ENCODE measurements at regions not wholly inside any gene's neighbourhood (a gene's known extent, or its start where the extent isn't known, plus 50 kb on each side); places are given as distances from the start of the nearest gene placed in this dataset.

- H3K27ac ChIP-seq: no peak overlapping the region
- TF ChIP-seq CTCF (IDR thresholded peaks at IDR 0.05): no peak
- no peak for ATAC-seq (ENCODE audit: insufficient number of reproducible peaks, low FRiP score, low read depth)
Observed at GRCh38 chr5:67490543-67491321, 294.1 kb upstream of the CD180 start.

GRCh38 chr5:67488885-67489284 is 292.3 kb upstream of the CD180 start:
- Histone ChIP-seq H3K4me1 (ENCODE audit: control insufficient read depth in 1 of 2, low read depth in 2 of 2) (no peaks in the 10 kb centered on the region), H3K4me3 (no peak overlapping the region), H3K36me3 (no peaks in the 10 kb centered on the region), H3K9me3 (no peaks in the 10 kb centered on the region), H3K27ac (no peak overlapping the region), H3K27me3 (replicated peaks; ENCODE audit: insufficient read depth) (no peaks in the 10 kb centered on the region)
- no peak for ATAC-seq (ENCODE audit: insufficient number of reproducible peaks, low FRiP score, low read depth)
- no peak for DNase-seq (ENCODE audit: low spot score)
- TF ChIP-seq CTCF (IDR thresholded peaks at IDR 0.05): no peak

More at GRCh38 chr5:67490543-67491321, 294.1 kb upstream of the CD180 start:
- no peaks in the 10 kb centered on the region for H3K27me3 ChIP-seq (replicated peaks; ENCODE audit: insufficient read depth)
- H3K4me3 ChIP-seq: no peak overlapping the region
- DNase-seq (ENCODE audit: low spot score): no peak
- H3K36me3 ChIP-seq: no peaks in the 10 kb centered on the region
- H3K9me3 ChIP-seq: no peaks in the 10 kb centered on the region
- H3K4me1 ChIP-seq (ENCODE audit: control insufficient read depth in 1 of 2, low read depth in 2 of 2): peaks cover 0 to 7% of the 10 kb centered on the region in 2 donors

- no peak for ATAC-seq (ENCODE audit: insufficient number of reproducible peaks, low FRiP score, low read depth)
Observed at GRCh38 chr5:67487862-67488261, 291.3 kb upstream of the CD180 start.

GRCh38 chr5:67483453-67484030 is 286.9 kb upstream of the CD180 start:
- H3K4me1 ChIP-seq (ENCODE audit: control insufficient read depth in 1 of 2, low read depth in 2 of 2): no peaks in the 10 kb centered on the region
- no peaks in the 10 kb centered on the region for H3K9me3 ChIP-seq
- H3K27me3 ChIP-seq (replicated peaks; ENCODE audit: insufficient read depth): no peaks in the 10 kb centered on the region
- TF ChIP-seq CTCF (IDR thresholded peaks at IDR 0.05): no peak
- no peak overlapping the region for H3K4me3 ChIP-seq
- ATAC-seq (ENCODE audit: insufficient number of reproducible peaks, low FRiP score, low read depth) (no peak), DNase-seq (ENCODE audit: low spot score) (no peak)
- no peak overlapping the region for H3K27ac ChIP-seq
- H3K36me3 ChIP-seq: no peaks in the 10 kb centered on the region

More at GRCh38 chr5:67487862-67488261, 291.3 kb upstream of the CD180 start:
- no peak overlapping the region for H3K27ac ChIP-seq
- no peak for DNase-seq (ENCODE audit: low spot score)
- no peaks in the 10 kb centered on the region for H3K9me3 ChIP-seq
- no peak overlapping the region for H3K4me3 ChIP-seq
- H3K27me3 ChIP-seq (replicated peaks; ENCODE audit: insufficient read depth): no peaks in the 10 kb centered on the region
- no peaks in the 10 kb centered on the region for H3K36me3 ChIP-seq
- TF ChIP-seq CTCF (IDR thresholded peaks at IDR 0.05): no peak
- H3K4me1 ChIP-seq (ENCODE audit: control insufficient read depth in 1 of 2, low read depth in 2 of 2): no peaks in the 10 kb centered on the region

GRCh38 chr5:67481362-67481761 is 284.8 kb upstream of the CD180 start:
- TF ChIP-seq CTCF (IDR thresholded peaks at IDR 0.05): no peak
- Histone ChIP-seq H3K4me1 (ENCODE audit: control insufficient read depth in 1 of 2, low read depth in 2 of 2) (no peaks in the 10 kb centered on the region), H3K9me3 (no peaks in the 10 kb centered on the region), H3K27ac (no peak overlapping the region), H3K4me3 (no peak overlapping the region), H3K36me3 (no peaks in the 10 kb centered on the region), H3K27me3 (replicated peaks; ENCODE audit: insufficient read depth) (no peaks in the 10 kb centered on the region)
- DNase-seq (ENCODE audit: low spot score) (no peak), ATAC-seq (ENCODE audit: insufficient number of reproducible peaks, low FRiP score, low read depth) (no peak)
